H1 (cell line): ENCODE measurements at regions not wholly inside any gene's neighbourhood (a gene's known extent, or its start where the extent isn't known, plus 50 kb on each side); places are given as distances from the start of the nearest gene placed in this dataset.

Source experiments
- CTCF ChIA-PET: fragments of 300-600 bp; sonication (Branson Sonifier 250); formaldehyde crosslinking; loops from one replicate; lab custom pipeline; 2021; ENCODE audit not compliant: partially characterized antibody; lab: Charles Lee
- POLR2A ChIA-PET: fragments of 300-600 bp; sonication (Branson Sonifier 250); formaldehyde crosslinking; loops from one replicate; lab custom pipeline; 2021; ENCODE audit warnings: inconsistent platforms; ENCODE audit not compliant: partially characterized antibody; lab: Charles Lee
- DNase-seq, 2 experiments: peaks; one replicate each; pipeline versions ENCODE4 v3.0.0 to v3.0.0-alpha.2; 2010 to 2022; ENCODE audit warnings: low spot score in 2 of 2, low read depth in 1 of 2, mixed read lengths in 1 of 2
- FAIRE-seq: peaks from 2 replicates; lab custom pipeline; 2011; peaks lifted over from hg19 to GRCh38; lab: Jason Lieb, UNC
- H2AFZ ChIP-seq: 2 replicates; pipeline ENCODE4 v1.8.1; 2012; ENCODE audit warnings: low read length, inconsistent platforms
- H2AK5ac ChIP-seq: 2 replicates; pipeline ENCODE4 v1.6.1; 2013; ENCODE audit warnings: low read depth, low read length
- H2BK120ac ChIP-seq: replicated peaks from 2 replicates; pipeline ENCODE3; 2013; ENCODE audit warnings: low read depth, low read length, inconsistent platforms
- H2BK12ac ChIP-seq: 2 replicates; pipeline ENCODE4 v1.6.1; 2013; ENCODE audit warnings: low read depth, low read length
- H2BK15ac ChIP-seq: 2 replicates; pipeline ENCODE4 v1.6.1; 2013; ENCODE audit warnings: low read length
- H2BK20ac ChIP-seq: 2 replicates; pipeline ENCODE4 v1.6.1; 2013; ENCODE audit warnings: low read length
- H2BK5ac ChIP-seq: 2 replicates; pipeline ENCODE4 v1.6.1; 2013; ENCODE audit warnings: low read depth, low read length
- H3K14ac ChIP-seq: 2 replicates; pipeline ENCODE4 v1.6.1; 2013; ENCODE audit warnings: inconsistent platforms; ENCODE audit not compliant: insufficient read length
- H3K18ac ChIP-seq: 2 replicates; pipeline ENCODE4 v1.6.1; 2013; ENCODE audit warnings: low read length; ENCODE audit errors: extremely low read depth
- H3K23ac ChIP-seq: 2 replicates; pipeline ENCODE4 v1.6.1; 2013; ENCODE audit warnings: inconsistent platforms; ENCODE audit not compliant: insufficient read length
- H3K23me2 ChIP-seq: 2 replicates; pipeline ENCODE4 v1.6.1; 2013; ENCODE audit warnings: low read depth, low read length
- H3K27ac ChIP-seq: 2 replicates; pipeline ENCODE4 v1.6.1; 2011; ENCODE audit warnings: low read depth, low read length, inconsistent platforms
- H3K27me3 ChIP-seq, 4 experiments: replicated peaks in 1 of 4; 1 replicate in 1 of 4; 2 replicates in 3 of 4; pipeline versions ENCODE4 v1.6.1 to v1.8.1; 2011 to 2013; ENCODE audit warnings: low read length in 3 of 4, mild to moderate bottlenecking in 3 of 4, inconsistent platforms in 2 of 4, mixed read lengths in 2 of 4, moderate library complexity in 1 of 4; ENCODE audit not compliant: control insufficient read depth in 3 of 4, insufficient read depth in 3 of 4; ENCODE audit errors: extremely low read depth in 1 of 4
- H3K36me3 ChIP-seq, 4 experiments: 2 replicates each; pipeline versions ENCODE4 v1.6.1 to v1.8.1; 2011 to 2013; ENCODE audit warnings: mild to moderate bottlenecking in 4 of 4, low read length in 3 of 4, moderate library complexity in 2 of 4, control low read depth in 1 of 4, inconsistent platforms in 1 of 4; ENCODE audit not compliant: insufficient read depth in 4 of 4, control insufficient read depth in 2 of 4
- H3K4ac ChIP-seq: replicated peaks from 2 replicates; pipeline ENCODE3; 2013; ENCODE audit warnings: low read length, low read depth, mixed read lengths, inconsistent platforms; ENCODE audit not compliant: insufficient read length
- H3K4me1 ChIP-seq, 4 experiments: replicated peaks in 1 of 4; 1 replicate in 1 of 4; 2 replicates in 3 of 4; pipeline versions ENCODE4 v1.6.1 to v1.8.1; 2011 to 2013; ENCODE audit warnings: low read length in 3 of 4, inconsistent platforms in 2 of 4, mixed read lengths in 1 of 4; ENCODE audit not compliant: insufficient read depth in 4 of 4, control insufficient read depth in 3 of 4
- H3K4me2 ChIP-seq, 2 experiments: 2 replicates each; pipeline versions ENCODE4 v1.6.1 to v1.8.1; 2011 to 2013; ENCODE audit warnings: low read depth in 2 of 2, low read length in 2 of 2, control low read depth in 1 of 2, inconsistent platforms in 1 of 2, mild to moderate bottlenecking in 1 of 2; ENCODE audit not compliant: insufficient read depth in 1 of 2
- H3K4me3 ChIP-seq, 4 experiments: fragments of 200-600, 300-600 bp in 1 of 4; sonication (generic), shearing (Covaris generic), sonication (Bioruptor Twin) in 1 of 4; 2 replicates each; pipeline versions ENCODE4 v1.5.1 to v1.8.1; 2011 to 2016; ENCODE audit warnings: low read length in 4 of 4, low read depth in 3 of 4, control low read depth in 2 of 4, inconsistent platforms in 2 of 4, mild to moderate bottlenecking in 2 of 4, mixed read lengths in 1 of 4, moderate library complexity in 1 of 4; ENCODE audit not compliant: insufficient read depth in 2 of 4; ENCODE audit errors: extremely low read depth in 1 of 4
- H3K56ac ChIP-seq: replicated peaks from 2 replicates; pipeline ENCODE3; 2013; ENCODE audit warnings: low read depth, mild to moderate bottlenecking, mixed read lengths, low read length, inconsistent platforms; ENCODE audit not compliant: insufficient read length
- H3K79me1 ChIP-seq: 2 replicates; pipeline ENCODE4 v1.6.1; 2013; ENCODE audit warnings: low read depth, low read length, control low read depth
- H3K79me2 ChIP-seq, 2 experiments: 2 replicates each; pipeline versions ENCODE4 v1.6.1 to v1.8.1; 2012 to 2013; ENCODE audit warnings: low read length in 2 of 2, mild to moderate bottlenecking in 2 of 2, inconsistent platforms in 1 of 2; ENCODE audit not compliant: insufficient read depth in 2 of 2, control insufficient read depth in 1 of 2
- H3K9ac ChIP-seq, 4 experiments: replicated peaks in 1 of 4; 1 replicate in 1 of 4; 2 replicates in 3 of 4; pipeline versions ENCODE4 v1.6.1 to v1.8.1; 2011 to 2013; ENCODE audit warnings: low read depth in 3 of 4, low read length in 3 of 4, control low read depth in 2 of 4, mild to moderate bottlenecking in 2 of 4, moderate library complexity in 2 of 4, inconsistent platforms in 1 of 4; ENCODE audit errors: extremely low read depth in 1 of 4
- H3K9me3 ChIP-seq, 2 experiments: 2 replicates each; pipeline versions ENCODE4 v1.6.1 to v1.8.1; 2012 to 2013; ENCODE audit warnings: mild to moderate bottlenecking in 2 of 2, moderate library complexity in 2 of 2, control low read depth in 1 of 2, inconsistent platforms in 1 of 2, low read depth in 1 of 2, low read length in 1 of 2, mixed read lengths in 1 of 2; ENCODE audit not compliant: insufficient read depth in 2 of 2
- H4K20me1 ChIP-seq, 2 experiments: replicated peaks in 1 of 2; 2 replicates each; pipeline versions ENCODE3 to v1.8.1; 2011 to 2013; ENCODE audit warnings: inconsistent platforms in 2 of 2, low read length in 2 of 2, mild to moderate bottlenecking in 1 of 2; ENCODE audit not compliant: insufficient read depth in 2 of 2, control insufficient read depth in 1 of 2
- H4K5ac ChIP-seq: 2 replicates; pipeline ENCODE4 v1.6.1; 2013; ENCODE audit warnings: low read length, low read depth, mixed read lengths, inconsistent platforms; ENCODE audit not compliant: insufficient read length
- H4K8ac ChIP-seq: 2 replicates; pipeline ENCODE4 v1.8.0; 2013; ENCODE audit warnings: mild to moderate bottlenecking, moderate library complexity, low read length, inconsistent platforms; ENCODE audit not compliant: insufficient read depth; ENCODE audit errors: extremely low read depth
- H4K91ac ChIP-seq: replicated peaks from 2 replicates; pipeline ENCODE3; 2013; ENCODE audit warnings: low read length, mixed read lengths, inconsistent platforms; ENCODE audit not compliant: insufficient read length
- BACH1 ChIP-seq: IDR thresholded peaks from 2 replicates; pipeline ENCODE4 v1.6.1; 2012; ENCODE audit warnings: low read length, improper control_type of control experiment
- CTCF ChIP-seq, 3 experiments: IDR thresholded peaks; 1 replicate in 2 of 3; 2 replicates in 1 of 3; pipeline versions ENCODE4 v1.5.1 to v1.6.1; 2011; ENCODE audit warnings: low read length in 3 of 3, mild to moderate bottlenecking in 3 of 3, inconsistent platforms in 2 of 3, low read depth in 1 of 3, moderate library complexity in 1 of 3; ENCODE audit not compliant: insufficient read depth in 1 of 3; ENCODE audit errors: control extremely low read depth in 1 of 3
- FOSL1 ChIP-seq: IDR thresholded peaks from 2 replicates; pipeline ENCODE4 v1.6.1; 2011; ENCODE audit warnings: mild to moderate bottlenecking, low read depth, low read length, moderate library complexity; ENCODE audit not compliant: insufficient read depth
- HDAC6 ChIP-seq: IDR thresholded peaks from one replicate; pipeline ENCODE4 v1.7.1; 2012; ENCODE audit warnings: low read depth, mild to moderate bottlenecking, inconsistent platforms, low read length, moderate library complexity
- KDM4A ChIP-seq: IDR thresholded peaks from one replicate; pipeline ENCODE4 v1.7.1; 2012; ENCODE audit warnings: low read depth, mild to moderate bottlenecking, moderate library complexity, low read length, inconsistent platforms; ENCODE audit not compliant: severe bottlenecking
- NRF1 ChIP-seq: IDR thresholded peaks from 2 replicates; pipeline ENCODE4 v1.6.1; 2011; ENCODE audit warnings: mild to moderate bottlenecking, low read depth, low read length, improper control_type of control experiment
- POLR2A ChIP-seq, 2 experiments: IDR thresholded peaks; 1 replicate in 1 of 2; 2 replicates in 1 of 2; pipeline ENCODE4 v1.6.1; 2011; ENCODE audit warnings: low read depth in 2 of 2, low read length in 2 of 2, mild to moderate bottlenecking in 2 of 2; ENCODE audit errors: control extremely low read depth in 1 of 2
- RAD21 ChIP-seq, 2 experiments: IDR thresholded peaks in 1 of 2; conservative IDR thresholded peaks in 1 of 2; 2 replicates each; pipeline ENCODE4 v1.6.1; 2011; ENCODE audit warnings: low read depth in 2 of 2, low read length in 2 of 2, improper control_type of control experiment in 1 of 2, inconsistent platforms in 1 of 2, mild to moderate bottlenecking in 1 of 2, moderate library complexity in 1 of 2
- SP4 ChIP-seq: IDR thresholded peaks from 2 replicates; pipeline ENCODE4 v1.6.1; 2012; ENCODE audit warnings: low read length, inconsistent platforms
- YY1 ChIP-seq: IDR thresholded peaks from 2 replicates; pipeline ENCODE4 v1.6.1; 2011; ENCODE audit warnings: low read depth, mild to moderate bottlenecking, low read length
- ZNF274 ChIP-seq: IDR thresholded peaks from 2 replicates; pipeline ENCODE4 v1.7.0; 2012; ENCODE audit warnings: low read length, borderline replicate concordance; ENCODE audit errors: extremely low read depth
- WGBS, 2 experiments: shearing (Covaris generic) in 1 of 2; methylation state at CpG; one replicate each; pipeline versions ENCODE4 v1.1.6 to v1.1.7; 2013 to 2015; ENCODE audit warnings: low lambda C conversion rate in 2 of 2, mixed read lengths in 2 of 2, inconsistent platforms in 1 of 2, low coverage in 1 of 2, missing lambda C conversion rate in 1 of 2; ENCODE audit not compliant: insufficient replicate concordance in 2 of 2, insufficient coverage in 1 of 2, insufficient read length in 1 of 2; ENCODE audit errors: extremely low coverage in 1 of 2, missing lambda C conversion rate in 1 of 2; 5-methylcytosine and 5-hydroxymethylcytosine counted together

GRCh38 chr4:75289914-75290582 is 224.2 kb downstream of the RCHY1 start:
- H2AFZ ChIP-seq: 0 out of 2 replicates have a peak overlapping the region, but pooled peaks have one; percentile 54
- DNase-seq (peak; percentile 27 to 52), FAIRE-seq (peak; percentile 88)
- H2BK20ac ChIP-seq: no peak overlapping the region
- H3K4ac ChIP-seq: no peak overlapping the region
- POLR2A ChIA-PET: interaction anchor here (1.3 kb wide), 1 partner anchor 33 kb away, joined by 4 read pairs; no protein-coding TSS in a partner anchor
- H3K79me1 ChIP-seq: no peaks in the 10 kb centered on the region
- no peak overlapping the region for H3K27ac ChIP-seq
- CTCF ChIA-PET: interaction anchor here (0.7 to 5.3 kb wide), 22 partner anchors 9 to 595 kb away, joined by 3 to 42 read pairs (median 4); partner anchors contain the start of genes BTC and PARM1
- no peak overlapping the region for H2BK5ac ChIP-seq
- H4K91ac ChIP-seq: no peak overlapping the region
- no peak overlapping the region for H2BK15ac ChIP-seq
- H3K56ac ChIP-seq: no peak overlapping the region
- H3K79me2 ChIP-seq: no peaks in the 10 kb centered on the region
- no peaks in the 10 kb centered on the region for H3K9me3 ChIP-seq
- H3K18ac ChIP-seq: no peak overlapping the region
- H3K4me1 ChIP-seq: no peaks in the 10 kb centered on the region; a peak in 1 of 7 replicates
- no peak overlapping the region for H4K5ac ChIP-seq
- no peak overlapping the region for H3K4me2 ChIP-seq
- no peak overlapping the region for H3K14ac ChIP-seq
- no peaks in the 10 kb centered on the region for H3K27me3 ChIP-seq
- H3K36me3 ChIP-seq: no peaks in the 10 kb centered on the region
- H4K20me1 ChIP-seq: no peaks in the 10 kb centered on the region
- no peak overlapping the region for H3K23ac ChIP-seq
- H2AK5ac ChIP-seq: no peak overlapping the region
- no peak overlapping the region for H2BK120ac ChIP-seq
- H3K9ac ChIP-seq: no peak overlapping the region
- 63% methylated on average over 7 of the region's 7 CpGs; no CpG with 5 or more reads in 1 of the 2 experiments for WGBS, 2 experiments
- H3K4me3 ChIP-seq: no peak overlapping the region
- no peak overlapping the region for H2BK12ac ChIP-seq
- no peaks in the 10 kb centered on the region for H3K23me2 ChIP-seq
- no peak overlapping the region for H4K8ac ChIP-seq
- TF ChIP-seq BACH1 (no peak), SP4 (no peak), POLR2A (IDR thresholded peaks at IDR 0.05; ENCODE audit: control extremely low read depth in 1 of 2, low read depth in 2 of 2, low read length in 2 of 2) (no peak), RAD21 (IDR thresholded peaks at IDR 0.05 in 1 of 2, conservative IDR thresholded peaks at IDR 0.05 in 1 of 2; ENCODE audit: low read depth in 2 of 2, low read length in 2 of 2) (peak; percentile 88 to 93), HDAC6 (no peak), FOSL1 (no peak), NRF1 (no peak), YY1 (no peak), CTCF (IDR thresholded peaks at IDR 0.05; ENCODE audit: control extremely low read depth in 1 of 3, insufficient read depth in 1 of 3, low read depth in 1 of 3, low read length in 3 of 3) (peak; percentile 33 to 76 (median 72)), ZNF274 (no peak), KDM4A (no peak)
